ENCODE measurements at regions not wholly inside any gene's neighbourhood (a gene's known extent, or its start where the extent isn't known, plus 50 kb on each side); places are given as distances from the start of the nearest gene placed in this dataset.
"Not testable (repeated sequence)": the region's sequence is repeated elsewhere in the genome, so short reads cannot be mapped to it uniquely, and the experiment has no call there.

GRCh38 chr10:2246747-2247146 is 509.4 kb upstream of the ADARB2 start:
- no peak for DNase-seq (ENCODE audit: low read depth)

GRCh38 chr10:2245580-2245979 is 508.3 kb upstream of the ADARB2 start:
- DNase-seq (ENCODE audit: low read depth), result no peak

- DNase-seq (ENCODE audit: low read depth), result no peak
Observed at GRCh38 chr10:2244471-2244870, 507.1 kb upstream of the ADARB2 start.

GRCh38 chr10:2236876-2237275 is 499.6 kb upstream of the ADARB2 start:
- DNase-seq (ENCODE audit: low read depth), result no peak

GRCh38 chr10:2232479-2232878 is 495.2 kb upstream of the ADARB2 start:
- DNase-seq (ENCODE audit: low read depth), result no peak

GRCh38 chr10:2230478-2230877 is 493.2 kb upstream of the ADARB2 start:
- no peak for DNase-seq (ENCODE audit: low read depth)

- no peak for DNase-seq (ENCODE audit: low read depth)
Observed at GRCh38 chr10:2228320-2228901, 491.1 kb upstream of the ADARB2 start.

- no peak for DNase-seq (ENCODE audit: low read depth)
Observed at GRCh38 chr10:2225609-2226008, 488.3 kb upstream of the ADARB2 start.

- no peak for DNase-seq (ENCODE audit: low read depth)
Observed at GRCh38 chr10:2223548-2224320, 486.4 kb upstream of the ADARB2 start.

GRCh38 chr10:2222631-2223030 is 485.3 kb upstream of the ADARB2 start:
- no peak for DNase-seq (ENCODE audit: low read depth)

GRCh38 chr10:2214805-2215204 is 477.5 kb upstream of the ADARB2 start:
- DNase-seq (ENCODE audit: low read depth), result no peak

GRCh38 chr10:2214092-2214491 is 476.8 kb upstream of the ADARB2 start:
- DNase-seq (ENCODE audit: low read depth), result no peak

GRCh38 chr10:2212244-2212834 is 475.0 kb upstream of the ADARB2 start:
- DNase-seq (ENCODE audit: low read depth), result no peak

- DNase-seq (ENCODE audit: low read depth), result no peak
Observed at GRCh38 chr10:2210088-2210487, 472.8 kb upstream of the ADARB2 start.

- no peak for DNase-seq (ENCODE audit: low read depth)
Observed at GRCh38 chr10:2208106-2208505, 470.8 kb upstream of the ADARB2 start.

- DNase-seq (ENCODE audit: low read depth), result no peak
Observed at GRCh38 chr10:2207246-2207922, 470.1 kb upstream of the ADARB2 start.

- DNase-seq (ENCODE audit: low read depth), result no peak
Observed at GRCh38 chr10:2205406-2205805, 468.1 kb upstream of the ADARB2 start.

- DNase-seq (ENCODE audit: low read depth), result no peak
Observed at GRCh38 chr10:2202401-2202800, 465.1 kb upstream of the ADARB2 start.

GRCh38 chr10:2201534-2202099 is 464.3 kb upstream of the ADARB2 start:
- no peak for DNase-seq (ENCODE audit: low read depth)

- no peak for DNase-seq (ENCODE audit: low read depth)
Observed at GRCh38 chr10:2197663-2198062, 460.3 kb upstream of the ADARB2 start.

GRCh38 chr10:2196272-2196671 is 458.9 kb upstream of the ADARB2 start:
- no peak for DNase-seq (ENCODE audit: low read depth)

GRCh38 chr10:2189356-2189755 is 452.0 kb upstream of the ADARB2 start:
- DNase-seq (ENCODE audit: low read depth), result not testable (repeated sequence)

GRCh38 chr10:2188371-2188770 is 451.0 kb upstream of the ADARB2 start:
- DNase-seq (ENCODE audit: low read depth), result no peak
